Tibial nerve (tissue), 4 donors: ENCODE measurements at regions not wholly inside any gene's neighbourhood (a gene's known extent, or its start where the extent isn't known, plus 50 kb on each side); places are given as distances from the start of the nearest gene placed in this dataset.
"Not testable (repeated sequence)": the region's sequence is repeated elsewhere in the genome, so short reads cannot be mapped to it uniquely, and the experiment has no call there.

Experiments
- EP300 ChIP-seq, 2 donors: sonication (generic); formaldehyde crosslinking; IDR thresholded peaks; one replicate each; pipeline ENCODE4 v1.6.1; 2017; ENCODE audit warnings: antibody characterized with exemption in 2 of 2, mild to moderate bottlenecking in 1 of 2
- POLR2A ChIP-seq, 2 donors: fragments of 450-650 bp; IDR thresholded peaks; one replicate each; pipeline ENCODE4 v1.6.1; 2017; ENCODE audit warnings: antibody characterized with exemption in 2 of 2, mild to moderate bottlenecking in 2 of 2, moderate library complexity in 2 of 2
- TF ChIP-seq, protein P1 (sequence below), 5 experiments: fragments of 200-600 bp in 3 of 5; fragments of 450-650 bp in 2 of 5; sonication (generic) in 3 of 5; IDR thresholded peaks; one replicate each; pipeline ENCODE4 v1.5.1; 2016 to 2019; ENCODE audit warnings: antibody characterized with exemption in 5 of 5, mild to moderate bottlenecking in 3 of 5, moderate library complexity in 2 of 5

DNA sequence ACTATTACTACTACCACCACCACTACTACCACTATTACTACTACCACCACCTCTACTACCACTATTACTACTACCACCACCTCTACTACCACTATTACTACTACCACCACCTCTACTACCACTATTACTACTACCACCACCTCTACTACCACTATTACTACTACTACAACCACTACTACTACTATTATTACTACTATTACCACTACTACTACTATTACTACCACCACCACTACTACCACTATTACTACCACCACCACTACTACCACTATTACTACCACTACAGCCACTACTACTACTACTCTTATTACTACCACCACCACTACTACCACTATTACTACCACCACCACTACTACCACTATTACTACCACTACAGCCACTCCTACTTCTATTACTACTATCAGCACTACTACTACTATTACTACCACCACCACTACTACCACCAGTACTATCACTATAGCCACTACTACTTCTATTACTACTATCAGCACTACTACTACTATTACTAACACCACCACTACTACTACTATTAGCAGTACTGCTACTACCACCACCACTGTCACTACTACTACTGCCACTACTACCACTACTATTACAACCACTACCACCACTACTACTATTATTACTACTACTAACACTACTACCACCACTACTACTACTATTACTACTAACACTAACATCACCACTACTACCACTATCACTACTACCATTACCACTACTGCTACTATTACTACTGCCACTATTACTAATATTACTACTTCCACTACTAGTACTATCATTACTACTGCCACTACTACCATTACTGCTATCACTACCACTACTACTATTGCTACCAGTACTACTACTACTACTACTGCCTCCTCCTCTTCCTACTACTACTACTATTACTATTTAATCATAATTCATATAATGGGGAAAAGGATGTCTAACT lies 669.2 kb upstream of the SOX11 start:
- TF ChIP-seq, protein P1, sequence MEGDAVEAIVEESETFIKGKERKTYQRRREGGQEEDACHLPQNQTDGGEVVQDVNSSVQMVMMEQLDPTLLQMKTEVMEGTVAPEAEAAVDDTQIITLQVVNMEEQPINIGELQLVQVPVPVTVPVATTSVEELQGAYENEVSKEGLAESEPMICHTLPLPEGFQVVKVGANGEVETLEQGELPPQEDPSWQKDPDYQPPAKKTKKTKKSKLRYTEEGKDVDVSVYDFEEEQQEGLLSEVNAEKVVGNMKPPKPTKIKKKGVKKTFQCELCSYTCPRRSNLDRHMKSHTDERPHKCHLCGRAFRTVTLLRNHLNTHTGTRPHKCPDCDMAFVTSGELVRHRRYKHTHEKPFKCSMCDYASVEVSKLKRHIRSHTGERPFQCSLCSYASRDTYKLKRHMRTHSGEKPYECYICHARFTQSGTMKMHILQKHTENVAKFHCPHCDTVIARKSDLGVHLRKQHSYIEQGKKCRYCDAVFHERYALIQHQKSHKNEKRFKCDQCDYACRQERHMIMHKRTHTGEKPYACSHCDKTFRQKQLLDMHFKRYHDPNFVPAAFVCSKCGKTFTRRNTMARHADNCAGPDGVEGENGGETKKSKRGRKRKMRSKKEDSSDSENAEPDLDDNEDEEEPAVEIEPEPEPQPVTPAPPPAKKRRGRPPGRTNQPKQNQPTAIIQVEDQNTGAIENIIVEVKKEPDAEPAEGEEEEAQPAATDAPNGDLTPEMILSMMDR (IDR thresholded peaks at IDR 0.05) = not testable (repeated sequence)
- not testable (repeated sequence) for TF ChIP-seq EP300, POLR2A (IDR thresholded peaks at IDR 0.05)
